Hematopoietic multipotent progenitor cell treated with erythropoietin and hydrocortisone succinate and interleukin-3 and kit ligand, for 17 days (in vitro differentiated cells): ENCODE measurements at regions not wholly inside any gene's neighbourhood (a gene's known extent, or its start where the extent isn't known, plus 50 kb on each side); places are given as distances from the start of the nearest gene placed in this dataset.
"Not testable (repeated sequence)": the region's sequence is repeated elsewhere in the genome, so short reads cannot be mapped to it uniquely, and the experiment has no call there.

Experiments
- DNase-seq: peaks from one replicate; pipeline ENCODE4 v3.0.0-alpha.2; 2015; ENCODE audit warnings: low spot score

DNA sequence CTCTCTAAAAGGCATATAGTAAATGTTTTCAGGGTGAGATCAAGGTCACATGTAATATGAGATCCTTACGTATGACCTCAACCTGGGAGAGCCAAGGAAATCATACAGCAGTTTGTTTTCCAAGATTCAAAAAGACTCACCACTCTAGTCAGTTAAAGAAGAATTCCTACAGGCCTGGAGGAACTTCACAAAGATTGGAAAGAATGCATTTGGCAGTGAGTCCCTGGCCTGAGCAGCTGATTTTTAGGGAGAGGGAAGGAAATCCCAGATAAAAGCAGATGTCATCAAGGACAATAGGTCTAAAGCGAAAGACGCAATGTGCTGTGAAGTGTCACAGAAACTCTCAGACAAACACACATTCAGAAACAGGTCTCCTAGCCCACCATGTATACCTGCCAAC is 424.0 kb upstream of the ZNF462 start:
- no peak for DNase-seq

DNA sequence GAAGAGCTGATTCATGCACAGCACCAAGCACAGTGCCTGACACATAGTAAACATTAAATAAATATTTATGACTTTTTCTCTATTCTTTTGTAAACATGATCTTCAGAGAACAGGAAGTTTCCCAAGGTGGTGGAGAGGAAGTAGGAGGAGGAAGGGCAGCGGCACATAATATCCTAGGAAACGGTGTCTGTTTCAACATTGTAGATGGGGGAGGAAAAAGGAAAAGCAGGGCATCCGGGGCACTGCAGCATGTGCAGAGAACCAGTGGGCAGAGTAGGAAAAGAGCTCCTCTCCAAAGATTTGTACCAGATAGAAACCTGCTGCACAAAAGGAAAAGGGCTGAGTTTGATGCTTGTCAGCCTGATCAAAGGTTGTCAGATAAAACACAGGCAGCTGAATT is 421.7 kb upstream of the ZNF462 start:
- no peak for DNase-seq

DNA sequence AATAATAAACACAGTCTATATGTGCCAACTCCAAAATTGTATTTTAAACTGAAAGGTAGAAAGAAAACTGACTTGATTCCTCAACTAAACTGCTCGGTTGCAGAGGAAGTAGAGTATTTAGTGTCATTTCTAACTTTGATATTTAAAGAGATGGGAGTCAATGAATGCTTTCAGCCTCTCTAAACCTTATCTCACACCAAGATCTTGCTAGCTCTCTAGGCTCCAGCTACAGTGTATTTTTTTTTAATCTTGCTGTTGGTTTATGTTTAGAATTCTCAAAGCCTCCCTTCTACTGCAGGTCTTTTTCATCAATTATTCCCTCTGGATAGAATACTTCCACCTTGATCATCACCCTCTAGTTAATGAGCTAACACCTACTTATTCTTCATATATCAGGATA is 419.4 kb upstream of the ZNF462 start:
- no peak for DNase-seq

DNA sequence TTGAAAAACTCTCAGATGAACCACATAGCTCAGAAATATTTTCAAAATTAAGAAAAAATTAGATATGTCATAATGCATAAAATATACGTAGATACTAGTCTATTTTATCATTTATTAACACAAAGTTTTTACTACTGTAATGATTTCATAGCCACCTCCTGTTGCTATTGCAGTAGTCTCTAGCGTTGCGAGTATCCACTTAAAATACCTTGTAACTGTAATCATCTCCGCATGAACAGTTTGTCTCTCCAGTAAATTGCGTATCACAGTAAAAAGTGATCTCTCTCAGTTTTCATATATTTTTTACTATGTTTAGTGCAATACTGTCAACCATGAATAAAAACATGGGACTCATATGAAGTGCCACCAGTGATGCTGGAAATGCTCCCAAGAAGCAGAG is 417.9 kb upstream of the ZNF462 start:
- no peak for DNase-seq

DNA sequence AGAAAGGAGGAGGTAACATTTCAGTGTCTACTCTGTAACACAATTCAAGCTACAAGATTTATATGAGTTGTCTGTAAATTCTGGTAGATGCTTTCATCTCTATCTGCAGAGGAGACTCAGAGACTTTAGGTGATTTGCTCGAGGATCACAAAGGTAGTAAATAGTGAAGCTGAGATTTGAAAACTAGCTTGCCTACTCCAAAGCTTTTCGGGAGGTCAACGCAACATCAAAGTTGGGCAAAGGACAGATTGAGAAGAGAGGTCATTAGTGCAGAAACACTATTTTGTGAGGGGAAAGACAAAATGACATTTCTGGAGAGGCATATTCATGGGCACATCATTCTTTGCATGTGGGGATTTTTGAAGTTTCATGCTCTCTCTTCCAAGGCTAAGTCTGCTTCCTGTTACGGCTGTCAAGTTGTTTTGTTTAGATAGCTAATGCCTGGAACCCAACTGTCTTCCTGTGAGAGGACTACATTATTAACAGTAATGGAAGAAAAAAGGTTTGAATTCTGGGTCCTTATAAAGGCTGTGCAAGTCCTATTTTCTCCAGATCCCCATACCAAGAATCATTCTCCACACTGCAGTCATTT is 413.5 kb upstream of the ZNF462 start:
- DNase-seq, result no peak

DNA sequence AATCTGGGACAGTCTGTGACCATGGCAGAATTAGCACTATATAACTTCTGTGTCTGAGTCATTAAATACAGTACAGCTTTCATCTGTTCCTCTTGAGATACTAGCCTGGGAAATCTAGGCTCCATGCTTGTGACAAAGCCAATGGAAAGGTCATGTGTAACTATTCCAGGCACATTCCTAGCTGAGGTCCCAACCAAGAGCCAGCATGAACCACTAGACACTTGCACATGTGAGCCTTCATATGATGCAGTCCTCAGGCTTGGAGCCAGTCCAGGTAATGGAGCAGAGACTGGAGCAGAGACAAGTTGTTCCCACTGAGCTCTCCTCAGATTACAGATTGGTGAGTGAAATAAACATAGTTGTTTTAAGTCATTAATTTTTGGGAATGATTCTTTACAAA is 412.4 kb upstream of the ZNF462 start:
- no peak for DNase-seq

DNA sequence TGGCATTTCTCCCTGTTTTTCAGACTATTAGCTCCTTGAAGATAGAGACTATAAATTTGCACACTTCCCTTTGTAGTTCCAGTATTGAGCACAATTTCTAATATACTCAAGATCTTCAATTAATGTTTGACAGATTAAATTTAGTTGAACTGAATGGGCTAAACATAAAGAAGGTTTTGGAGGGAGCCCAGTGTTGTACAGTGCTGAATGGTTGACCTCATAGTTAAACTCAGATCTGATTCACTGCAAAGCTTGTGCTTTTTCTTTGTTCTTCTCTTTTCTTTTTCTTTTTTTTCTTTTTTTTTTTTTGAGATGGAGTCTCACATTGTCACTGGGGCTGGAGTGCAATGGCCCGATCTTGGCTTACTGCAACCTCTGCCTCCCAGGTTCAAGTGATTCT is 411.7 kb upstream of the ZNF462 start:
- DNase-seq, result no peak

DNA sequence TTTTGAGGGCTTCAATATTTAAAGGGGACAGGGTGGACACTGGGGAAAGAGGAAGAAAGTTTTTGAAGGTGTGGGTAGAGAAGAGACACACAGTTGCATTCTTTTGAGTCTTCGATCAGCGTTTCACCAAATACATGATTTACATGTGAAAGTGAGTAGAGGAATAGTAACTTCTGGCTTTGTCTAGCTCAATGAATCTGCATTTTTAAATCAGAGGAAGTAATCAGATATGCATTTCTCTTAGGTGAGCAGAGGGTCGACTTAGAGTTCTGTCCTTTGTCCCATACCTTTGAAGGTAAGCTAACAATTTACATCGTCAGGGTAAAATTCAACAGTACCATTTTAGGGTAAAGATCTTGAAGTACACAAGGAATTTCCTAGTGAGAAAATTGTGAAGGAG is 406.4 kb upstream of the ZNF462 start:
- DNase-seq, result no peak

DNA sequence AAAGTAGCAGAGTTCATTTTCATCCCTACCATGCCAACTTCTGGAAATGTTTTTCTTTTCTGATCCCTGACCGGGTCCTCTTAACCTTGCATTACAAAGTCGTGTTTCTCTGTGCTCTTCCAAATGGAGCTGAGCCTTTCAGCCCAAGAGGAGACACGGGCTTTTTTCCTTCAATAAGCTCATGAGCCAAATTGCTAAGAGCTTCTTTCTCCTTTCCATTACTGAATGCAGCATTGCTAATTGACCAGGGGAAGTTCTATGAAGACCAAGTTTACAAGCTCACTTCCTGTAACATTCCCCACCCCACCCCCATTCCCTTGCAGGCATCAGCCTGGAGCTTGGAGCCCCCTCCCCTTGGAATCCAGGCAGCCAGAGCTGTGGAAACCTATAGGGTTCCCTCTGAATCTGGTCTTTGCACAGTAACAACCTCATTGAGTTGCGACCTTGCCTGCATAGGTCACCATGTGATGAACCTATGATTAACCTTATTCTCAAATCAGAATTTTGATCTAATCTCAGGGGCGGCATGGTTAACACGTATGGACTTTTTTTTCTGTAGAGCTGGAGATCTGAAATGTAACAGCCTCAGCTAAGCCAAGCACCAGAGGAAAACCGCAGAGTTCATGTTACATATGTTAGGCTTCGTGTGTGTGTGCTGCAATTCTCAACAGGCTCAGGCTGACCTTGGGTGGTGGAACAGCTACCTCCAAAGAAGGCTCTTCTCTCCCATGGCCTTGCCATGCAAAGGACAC is 395.7 kb upstream of the ZNF462 start:
- DNase-seq, result no peak

DNA sequence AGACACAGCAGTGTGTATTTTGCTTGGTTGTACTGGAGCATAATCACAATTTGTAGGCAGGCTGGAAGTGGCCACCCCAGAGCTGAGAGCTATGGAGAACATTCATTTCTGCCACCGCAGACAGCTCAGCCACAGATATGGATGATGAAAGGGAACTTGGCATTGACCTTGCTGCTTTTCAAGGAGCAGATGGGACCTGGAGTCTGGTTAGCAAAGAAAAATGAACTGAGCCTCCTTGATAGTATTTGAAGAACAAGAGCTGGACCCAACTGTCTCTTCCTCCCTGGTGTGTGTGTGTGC is 395.2 kb upstream of the ZNF462 start:
- DNase-seq, result no peak

DNA sequence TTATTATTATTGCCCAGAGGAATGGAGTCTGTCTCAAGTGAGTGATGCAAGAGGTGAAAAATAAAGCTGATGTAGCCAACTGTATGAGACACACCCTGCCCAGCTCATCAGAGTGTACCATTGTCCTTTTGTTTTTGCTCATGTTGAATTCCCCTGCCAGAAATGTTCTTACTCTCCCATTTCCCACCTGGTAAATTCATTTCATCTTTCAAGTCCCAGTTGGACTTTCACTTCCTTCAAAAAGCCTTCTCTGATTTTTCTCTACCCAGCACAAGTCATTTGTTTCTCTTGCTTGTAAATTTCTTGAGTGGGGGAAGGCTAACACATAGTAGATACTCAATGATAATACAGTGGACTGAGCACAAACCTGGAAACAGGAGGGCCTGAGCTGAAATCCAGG is 394.5 kb upstream of the ZNF462 start:
- DNase-seq, result no peak

DNA sequence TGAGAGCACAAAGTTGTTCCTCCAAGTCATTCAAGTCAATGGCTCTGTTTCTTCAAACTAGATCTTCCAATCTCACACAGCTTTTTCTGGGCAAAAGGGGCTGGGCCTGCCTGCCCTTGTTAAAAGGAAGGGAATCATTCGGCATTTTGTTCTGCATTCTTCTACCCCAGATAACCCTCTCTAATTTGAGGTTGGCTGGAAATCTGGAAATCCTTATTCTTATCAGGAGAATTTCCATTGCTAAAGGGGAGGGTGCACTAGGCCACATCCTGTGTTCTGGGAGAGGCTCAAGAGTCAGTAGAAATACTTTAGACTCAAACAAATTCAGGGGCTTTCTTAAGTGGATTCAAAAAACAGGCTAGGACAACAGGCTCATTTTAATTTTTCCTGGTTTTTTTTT is 384.7 kb upstream of the ZNF462 start:
- no peak for DNase-seq

DNA sequence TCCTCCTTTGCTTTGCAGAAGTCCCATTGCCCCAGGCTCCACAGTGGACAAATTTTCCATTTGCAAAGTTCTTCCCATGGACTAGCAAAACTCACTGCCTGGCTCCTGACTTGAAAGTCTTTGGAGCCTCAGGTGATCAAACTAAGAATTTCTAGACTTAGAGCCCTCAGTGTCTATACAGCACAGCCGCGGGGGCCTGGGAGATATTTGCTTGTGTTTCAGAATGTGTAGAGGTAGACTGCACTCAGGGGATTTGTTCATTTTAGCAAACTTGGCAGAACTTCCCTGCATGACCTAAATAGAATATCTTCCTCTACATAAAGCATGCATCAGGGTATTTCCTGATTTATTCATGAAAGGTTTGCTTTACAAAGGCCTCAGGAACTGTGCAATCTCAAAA is 384.2 kb upstream of the ZNF462 start:
- DNase-seq, result no peak

DNA sequence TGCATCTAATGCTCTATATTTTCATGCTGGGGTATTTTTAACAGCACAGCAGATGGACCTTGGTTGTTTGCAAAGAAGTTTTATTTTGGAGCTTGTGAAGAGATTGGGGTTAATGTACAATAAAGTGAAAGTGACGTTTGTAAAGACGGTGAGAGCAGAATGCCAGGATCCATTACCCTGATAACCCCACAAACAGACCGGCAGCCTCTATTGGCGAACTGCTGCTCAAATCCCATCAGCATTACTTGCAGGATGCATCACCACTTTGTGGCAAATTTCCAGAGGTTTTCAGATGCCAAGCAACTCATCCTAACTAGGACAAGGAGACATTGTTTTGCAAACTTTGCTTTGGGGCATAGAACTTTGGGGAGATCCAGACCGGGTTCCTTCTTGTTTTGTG is 383.3 kb upstream of the ZNF462 start:
- DNase-seq, result no peak

DNA sequence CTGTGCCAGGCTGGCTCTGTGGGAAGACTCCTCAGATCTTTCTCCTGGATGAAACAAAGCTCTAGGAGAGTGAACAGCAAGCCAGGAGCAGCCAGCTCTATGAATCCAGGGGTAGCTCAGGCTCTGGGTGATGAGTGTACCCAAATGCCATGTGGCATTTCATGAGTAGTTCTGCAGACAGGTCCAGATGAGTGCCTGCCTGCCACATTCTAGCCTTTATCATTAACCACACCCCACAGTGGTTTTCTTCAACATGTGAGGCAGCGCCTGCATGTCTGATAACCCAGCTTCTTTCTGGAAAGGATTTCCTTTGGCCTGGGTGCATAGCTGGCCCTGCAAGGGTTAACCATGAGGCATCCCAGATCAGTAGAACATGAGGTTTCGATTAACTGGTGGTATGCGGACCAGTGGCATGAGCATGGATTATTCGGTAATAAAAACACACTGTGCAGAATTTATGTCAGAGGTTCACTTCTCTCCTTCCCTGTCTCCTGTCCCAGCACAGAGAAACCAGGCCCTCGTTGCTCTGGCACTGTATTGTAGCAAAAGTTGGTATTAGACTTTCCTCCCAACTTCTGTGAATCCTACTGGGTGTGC is 381.9 kb upstream of the ZNF462 start:
- no peak for DNase-seq

DNA sequence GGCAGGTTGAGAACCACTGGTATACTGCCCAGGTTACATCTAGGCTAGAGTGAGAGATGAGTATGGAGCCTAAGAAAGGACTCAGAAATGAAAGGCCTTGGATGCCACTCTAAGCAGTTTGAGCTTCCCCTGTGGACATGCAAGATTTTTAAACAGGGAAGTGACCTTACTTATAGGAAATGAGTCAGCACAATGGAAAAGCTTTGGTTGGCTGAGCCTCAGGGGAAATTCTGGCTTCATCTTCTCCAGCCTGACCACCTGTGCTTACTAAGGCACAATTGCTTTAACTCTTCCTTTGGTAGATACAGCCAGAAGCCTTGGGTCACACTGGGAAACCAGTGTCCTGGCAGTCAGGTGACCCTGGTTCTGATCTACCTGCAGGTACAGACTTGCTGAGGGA is 380.2 kb upstream of the ZNF462 start:
- no peak for DNase-seq

DNA sequence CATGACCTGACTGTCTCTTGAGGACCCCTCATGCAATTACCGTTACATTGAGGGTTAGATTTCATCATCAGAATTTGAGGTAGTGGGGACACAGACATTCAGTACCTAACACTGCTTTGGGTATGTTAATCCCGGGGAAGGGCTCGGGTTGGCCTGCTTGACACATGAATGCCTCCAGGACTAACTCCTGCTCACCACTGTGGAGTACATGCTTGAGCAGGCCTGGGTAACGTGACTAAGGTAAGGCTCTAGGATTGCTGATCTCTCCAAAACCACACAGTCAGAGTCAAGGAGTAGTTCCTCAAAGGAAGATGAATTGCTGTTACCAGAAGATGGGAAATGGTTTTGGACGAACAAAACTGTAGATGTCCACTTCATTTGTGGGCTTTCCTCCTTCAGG is 376.3 kb upstream of the ZNF462 start:
- no peak for DNase-seq

DNA sequence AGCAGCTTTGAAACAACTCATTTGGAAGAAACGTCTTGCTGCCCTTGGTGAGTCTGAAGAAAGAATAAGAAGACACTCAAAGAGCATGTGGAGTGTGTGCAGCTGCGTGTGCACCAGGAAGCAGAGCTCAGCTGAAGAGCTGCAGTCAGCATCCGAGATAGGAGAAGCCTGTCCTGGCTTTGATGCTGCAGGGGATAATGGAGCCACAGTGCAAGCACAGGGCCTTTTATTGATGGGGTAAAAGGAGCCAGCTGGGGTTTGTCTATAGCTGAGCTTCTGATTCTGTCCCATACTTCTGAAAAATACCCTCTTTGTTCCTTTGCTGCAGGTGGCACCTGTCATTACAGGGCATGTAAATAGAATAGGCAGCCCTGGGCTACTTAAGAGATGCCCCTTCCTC is 375.7 kb upstream of the ZNF462 start:
- no peak for DNase-seq

DNA sequence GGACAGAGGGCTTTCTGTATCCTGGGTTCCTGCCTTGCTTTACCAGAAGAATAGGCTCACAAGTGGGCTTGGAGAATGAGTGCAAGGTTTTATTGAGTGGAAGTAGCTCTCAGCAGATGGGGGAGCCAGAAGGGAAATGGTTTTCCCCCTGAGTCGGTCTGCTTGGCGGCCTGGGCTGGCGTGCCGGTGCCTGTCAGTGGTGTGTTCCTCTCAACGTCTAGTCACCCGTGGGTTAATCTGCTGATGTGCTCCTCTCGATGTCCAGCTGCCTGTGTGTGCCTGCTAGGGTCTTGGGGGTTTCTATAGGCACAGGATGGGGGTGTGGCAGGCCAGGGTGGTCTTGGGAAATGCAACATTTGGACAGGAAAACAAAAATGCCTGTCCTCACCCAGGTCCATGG is 370.8 kb upstream of the ZNF462 start:
- not testable (repeated sequence) for DNase-seq

DNA sequence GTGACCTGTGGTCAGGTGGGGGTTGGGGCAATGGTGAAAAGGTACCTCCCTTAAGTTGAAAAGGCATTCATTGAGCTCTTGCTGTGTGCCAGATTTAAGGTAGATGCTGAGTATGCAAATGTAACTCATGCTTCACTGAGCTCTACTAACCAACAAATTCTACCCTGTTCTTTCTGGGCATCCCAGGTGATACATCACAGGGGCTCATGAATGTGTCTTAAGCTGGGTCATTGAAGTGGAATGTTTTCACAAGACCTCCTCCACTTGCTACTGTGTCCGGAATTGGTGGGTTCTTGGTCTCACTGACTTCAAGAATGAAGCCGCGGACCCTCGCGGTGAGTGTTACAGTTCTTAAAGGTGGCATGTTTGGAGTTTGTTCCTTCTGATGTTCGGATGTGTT is 362.8 kb upstream of the ZNF462 start:
- no peak for DNase-seq

DNA sequence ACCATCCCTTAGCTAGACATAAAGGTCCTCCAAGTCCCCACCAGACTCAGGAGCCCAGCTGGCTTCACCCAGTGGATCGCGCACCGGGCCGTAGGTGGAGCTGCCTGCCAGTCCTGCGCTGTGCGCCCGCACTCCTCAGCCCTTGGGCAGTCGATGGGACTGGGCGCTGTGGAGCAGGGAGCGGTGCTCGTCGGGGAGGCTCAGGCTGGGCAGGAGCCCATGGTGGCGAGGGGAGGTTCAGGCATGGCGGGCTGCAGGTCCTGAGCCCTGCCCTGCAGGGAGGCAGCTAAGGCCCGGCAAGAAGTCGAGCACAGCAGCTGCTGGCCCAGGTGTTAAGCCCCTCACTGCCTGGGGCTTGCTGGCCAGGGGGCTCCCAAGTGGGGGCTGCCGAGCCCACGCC is 361.8 kb upstream of the ZNF462 start:
- not testable (repeated sequence) for DNase-seq

DNA sequence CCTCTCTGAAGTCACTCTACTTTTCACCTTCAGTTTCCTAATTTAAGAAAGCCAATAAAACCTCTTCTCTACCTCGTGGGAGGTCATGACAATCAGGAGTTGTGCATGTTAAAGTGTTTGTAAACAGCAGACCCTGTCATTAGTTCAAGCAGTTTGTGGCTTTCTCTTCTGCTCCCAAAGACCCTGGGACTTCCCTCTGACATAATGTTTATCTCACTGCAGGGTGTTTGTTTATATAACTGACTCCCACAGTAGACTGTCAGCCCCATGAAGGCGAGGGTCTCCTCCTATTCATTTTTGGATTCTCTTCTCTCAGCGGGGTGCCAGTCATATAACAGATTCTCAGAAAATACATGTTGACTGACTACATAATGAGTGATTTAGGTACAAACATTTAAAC is 360.0 kb upstream of the ZNF462 start:
- DNase-seq, result no peak

DNA sequence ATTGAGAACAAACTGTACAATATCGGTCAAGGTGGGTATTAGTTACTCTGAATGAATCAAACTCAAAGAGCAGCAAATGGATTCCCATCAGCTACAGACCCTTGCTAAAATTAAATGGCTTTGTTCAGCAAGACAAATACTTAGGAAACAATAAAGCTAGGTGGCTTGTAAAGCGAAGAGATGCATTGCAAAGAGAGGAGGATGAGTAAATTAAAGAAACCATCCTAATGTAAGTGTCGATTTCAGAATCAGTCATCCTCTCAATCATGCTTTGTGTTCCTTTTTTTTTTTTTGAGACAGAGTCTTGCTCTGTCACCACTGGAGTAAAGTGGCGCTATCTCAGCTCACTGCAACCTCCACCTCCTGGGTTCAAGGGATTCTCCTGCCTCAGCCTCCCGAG is 359.2 kb upstream of the ZNF462 start:
- DNase-seq, result no peak

DNA sequence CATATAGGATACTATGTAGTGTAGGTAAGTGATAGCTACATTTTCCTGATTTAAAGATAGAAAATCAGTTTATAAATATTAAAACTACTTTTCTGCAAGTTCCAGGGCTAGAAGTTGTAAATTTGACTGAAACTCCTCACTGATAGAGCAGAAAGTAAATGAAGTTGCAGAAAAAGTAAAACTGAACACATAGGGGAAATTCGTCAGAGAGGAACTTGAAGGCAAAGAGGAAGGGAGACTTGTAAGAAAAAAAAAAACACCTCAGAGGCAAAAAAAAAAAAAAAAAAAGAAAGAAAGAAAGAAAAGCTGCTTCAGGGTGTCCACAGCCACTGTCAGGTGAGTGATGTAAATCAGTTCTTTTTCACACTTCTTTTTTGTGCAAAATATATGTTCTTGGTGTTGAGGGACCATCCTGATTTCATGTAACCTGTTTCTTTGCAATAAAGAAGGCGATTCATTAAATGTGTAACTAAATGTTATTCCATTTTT is 336.2 kb upstream of the ZNF462 start:
- DNase-seq, result no peak
